ENCODE measurements at regions not wholly inside any gene's neighbourhood (a gene's known extent, or its start where the extent isn't known, plus 50 kb on each side); places are given as distances from the start of the nearest gene placed in this dataset.
"Not testable (repeated sequence)": the region's sequence is repeated elsewhere in the genome, so short reads cannot be mapped to it uniquely, and the experiment has no call there.

DNA sequence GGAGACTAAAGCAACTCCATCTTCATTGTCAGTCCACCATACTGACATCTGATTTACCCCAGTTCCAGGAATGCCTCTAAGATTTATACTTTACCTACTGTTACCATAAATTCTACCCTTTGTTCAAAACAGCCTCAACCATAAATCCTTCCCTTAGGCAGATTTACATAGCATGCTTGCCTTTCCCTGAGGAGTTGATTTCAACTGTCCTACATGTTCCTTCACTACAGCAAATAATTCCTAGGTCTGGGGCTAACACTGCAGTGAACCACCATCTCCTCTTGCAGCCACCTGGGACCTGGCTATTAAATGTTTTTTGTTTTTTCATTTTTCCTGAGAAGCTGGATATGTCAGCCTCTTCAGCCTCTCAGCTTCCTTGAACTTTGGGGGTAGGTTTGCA lies 166.9 kb upstream of the PDE4D start:
- H3K27me3 Mint-ChIP-seq (ENCODE audit: low read depth), result no peaks in the 10 kb centered on the region
- H3K9me3 Mint-ChIP-seq, result no peaks in the 10 kb centered on the region
- no peak overlapping the region for H3K4me3 Mint-ChIP-seq
- peak overlapping the region in 1 of 3 experiments; percentile 12 for H3K27ac Mint-ChIP-seq
- no peaks in the 10 kb centered on the region for H3K36me3 Mint-ChIP-seq (ENCODE audit: low read depth)
- TF ChIP-seq, protein P1, sequence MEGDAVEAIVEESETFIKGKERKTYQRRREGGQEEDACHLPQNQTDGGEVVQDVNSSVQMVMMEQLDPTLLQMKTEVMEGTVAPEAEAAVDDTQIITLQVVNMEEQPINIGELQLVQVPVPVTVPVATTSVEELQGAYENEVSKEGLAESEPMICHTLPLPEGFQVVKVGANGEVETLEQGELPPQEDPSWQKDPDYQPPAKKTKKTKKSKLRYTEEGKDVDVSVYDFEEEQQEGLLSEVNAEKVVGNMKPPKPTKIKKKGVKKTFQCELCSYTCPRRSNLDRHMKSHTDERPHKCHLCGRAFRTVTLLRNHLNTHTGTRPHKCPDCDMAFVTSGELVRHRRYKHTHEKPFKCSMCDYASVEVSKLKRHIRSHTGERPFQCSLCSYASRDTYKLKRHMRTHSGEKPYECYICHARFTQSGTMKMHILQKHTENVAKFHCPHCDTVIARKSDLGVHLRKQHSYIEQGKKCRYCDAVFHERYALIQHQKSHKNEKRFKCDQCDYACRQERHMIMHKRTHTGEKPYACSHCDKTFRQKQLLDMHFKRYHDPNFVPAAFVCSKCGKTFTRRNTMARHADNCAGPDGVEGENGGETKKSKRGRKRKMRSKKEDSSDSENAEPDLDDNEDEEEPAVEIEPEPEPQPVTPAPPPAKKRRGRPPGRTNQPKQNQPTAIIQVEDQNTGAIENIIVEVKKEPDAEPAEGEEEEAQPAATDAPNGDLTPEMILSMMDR (IDR thresholded peaks at IDR 0.05; ENCODE audit: unreplicated experiment in 3 of 3), result no peak
- no peaks in the 10 kb centered on the region for H3K4me1 Mint-ChIP-seq

DNA sequence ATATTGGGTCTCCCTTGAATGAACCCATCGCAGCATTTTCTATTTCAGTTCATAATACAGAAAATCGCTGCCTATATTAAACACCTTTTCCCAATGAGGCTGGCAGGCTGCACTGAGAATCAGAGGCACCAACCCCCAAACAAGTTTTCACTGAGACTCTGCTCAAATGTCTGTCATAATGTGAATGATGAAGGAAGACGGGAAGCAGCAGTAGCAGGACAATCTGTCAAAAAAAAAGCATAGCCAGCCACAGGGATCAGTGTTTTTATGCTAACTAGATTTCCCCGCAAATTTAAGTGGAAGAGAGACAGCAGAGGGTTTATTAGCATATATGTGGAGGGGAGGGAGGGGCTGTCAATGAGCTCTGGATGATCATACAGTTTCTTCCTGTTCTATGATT lies 162.7 kb upstream of the PDE4D start:
- Mint-ChIP-seq H3K27me3 (ENCODE audit: low read depth) (no peaks in the 10 kb centered on the region), H3K4me1 (no peaks in the 10 kb centered on the region), H3K4me3 (no peak overlapping the region), H3K36me3 (ENCODE audit: low read depth) (no peaks in the 10 kb centered on the region), H3K27ac (no peak overlapping the region), H3K9me3 (peaks cover 21% of the 10 kb centered on the region)
- TF ChIP-seq, protein P1 (IDR thresholded peaks at IDR 0.05; ENCODE audit: unreplicated experiment in 3 of 3), result no peak

DNA sequence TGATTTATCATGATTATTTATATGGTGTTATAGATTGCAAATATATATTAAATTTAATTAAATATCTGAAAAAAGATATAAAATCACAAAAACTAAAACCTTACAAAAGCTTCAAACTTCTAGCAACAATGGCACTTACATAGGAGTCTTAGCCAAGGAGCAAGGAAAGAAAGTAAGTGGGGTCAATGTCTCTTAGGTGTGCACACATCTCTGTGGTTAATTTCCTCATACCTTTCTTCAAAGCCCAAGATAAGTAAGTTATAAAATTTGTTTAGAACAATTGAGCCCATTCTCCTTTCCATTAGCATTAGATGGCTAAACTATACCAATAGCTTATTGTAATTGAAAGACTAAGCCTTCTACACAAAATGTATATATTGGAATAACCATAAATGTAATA lies 161.6 kb upstream of the PDE4D start:
- no peaks in the 10 kb centered on the region for H3K36me3 Mint-ChIP-seq (ENCODE audit: low read depth)
- H3K27me3 Mint-ChIP-seq (ENCODE audit: low read depth), result no peaks in the 10 kb centered on the region
- no peak overlapping the region for H3K27ac Mint-ChIP-seq
- TF ChIP-seq, protein P1 (IDR thresholded peaks at IDR 0.05; ENCODE audit: unreplicated experiment in 3 of 3), result no peak
- no peak overlapping the region for H3K4me3 Mint-ChIP-seq
- H3K9me3 Mint-ChIP-seq, result peaks cover 28% of the 10 kb centered on the region
- no peaks in the 10 kb centered on the region for H3K4me1 Mint-ChIP-seq

DNA sequence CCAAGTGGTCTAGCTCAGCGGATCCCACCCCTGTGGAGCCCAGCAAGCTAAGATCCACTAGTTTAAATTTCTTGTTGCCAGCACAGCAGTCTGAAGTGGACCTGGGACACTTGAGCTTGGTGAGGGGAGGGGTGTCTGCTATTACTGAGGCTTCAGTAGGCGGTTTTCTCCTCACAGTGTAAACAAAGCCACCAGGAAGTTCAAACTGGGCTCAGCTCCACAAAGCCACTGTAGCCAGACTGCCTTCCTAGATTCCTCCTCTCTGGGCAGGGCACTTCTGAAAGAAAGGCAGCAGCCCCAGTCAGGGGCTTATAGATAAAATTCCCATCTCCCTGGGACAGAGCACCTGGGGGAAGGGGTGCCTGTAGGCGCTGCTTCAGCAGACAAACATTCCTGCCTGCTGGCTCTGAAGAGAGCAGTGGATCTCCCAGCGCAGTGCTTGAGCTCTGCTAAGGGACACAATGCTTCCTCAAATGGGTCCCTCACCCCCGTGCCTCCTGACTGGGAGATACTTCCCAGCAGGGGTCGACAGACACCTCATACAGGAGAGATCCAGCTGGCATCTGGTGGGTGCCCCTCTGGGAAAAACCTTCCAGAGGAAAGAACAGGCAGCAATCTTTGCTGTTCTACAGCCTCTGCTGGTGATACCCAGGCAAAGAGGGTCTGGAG lies 148.6 kb upstream of the PDE4D start:
- not testable (repeated sequence) for H3K9me3 Mint-ChIP-seq; H3K27ac Mint-ChIP-seq; H3K27me3 Mint-ChIP-seq (ENCODE audit: low read depth); H3K4me1 Mint-ChIP-seq; H3K4me3 Mint-ChIP-seq; H3K36me3 Mint-ChIP-seq (ENCODE audit: low read depth)

DNA sequence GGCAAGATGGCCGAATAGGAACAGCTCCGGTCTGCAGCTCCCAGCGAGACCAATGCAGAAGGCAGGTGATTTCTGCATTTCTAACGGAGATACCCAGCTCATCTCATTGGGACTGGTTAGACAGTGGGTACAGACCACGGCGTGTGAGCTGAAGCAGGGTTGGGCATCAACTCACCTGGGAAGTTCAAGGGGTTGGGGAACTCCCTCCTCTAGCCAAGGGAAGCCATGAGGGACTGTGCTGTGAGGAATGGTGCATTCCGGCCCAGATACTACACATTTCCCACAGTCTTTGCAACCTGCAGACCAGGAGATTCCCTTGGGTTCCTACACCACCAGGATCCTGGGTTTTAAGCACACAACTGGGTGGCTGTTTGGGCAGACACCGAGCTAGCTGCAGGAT lies 148.0 kb upstream of the PDE4D start:
- not testable (repeated sequence) for H3K27me3 Mint-ChIP-seq (ENCODE audit: low read depth); H3K4me3 Mint-ChIP-seq; H3K9me3 Mint-ChIP-seq; H3K27ac Mint-ChIP-seq; H3K4me1 Mint-ChIP-seq; H3K36me3 Mint-ChIP-seq (ENCODE audit: low read depth)

DNA sequence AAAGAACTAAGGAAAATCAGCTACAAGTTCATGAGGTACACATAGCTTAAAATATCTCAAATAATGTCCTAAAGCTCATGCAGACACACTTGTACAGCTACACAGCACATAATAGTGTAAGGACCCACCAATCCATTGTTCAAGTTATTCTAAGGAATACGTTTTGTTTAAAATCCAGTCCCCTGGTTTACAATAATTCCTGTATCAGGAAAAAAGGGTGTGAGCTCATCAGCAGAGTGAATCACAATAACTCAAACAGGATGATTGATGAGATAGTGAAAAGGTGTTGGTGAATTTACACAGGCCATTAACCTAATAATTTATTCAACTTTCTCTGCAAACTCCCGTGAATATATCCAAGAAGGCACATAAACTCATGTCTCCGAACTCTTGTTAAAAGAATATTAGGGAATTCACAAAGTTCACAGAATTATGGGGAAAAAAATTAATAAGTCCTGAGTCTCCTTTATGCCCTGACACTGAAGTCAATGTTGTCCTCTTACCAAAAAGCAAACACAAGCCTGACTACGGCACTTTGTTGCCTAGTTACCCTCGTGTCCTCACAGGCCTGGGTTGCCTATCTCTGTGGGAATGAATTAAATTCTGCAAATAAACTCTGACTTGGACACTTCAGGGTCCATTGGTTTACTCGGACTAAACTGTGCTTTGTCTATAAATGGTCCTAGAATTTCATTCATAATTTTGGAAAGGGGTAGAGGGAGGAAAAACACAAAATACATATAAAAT lies 142.8 kb upstream of the PDE4D start:
- Mint-ChIP-seq H3K4me1 (no peaks in the 10 kb centered on the region), H3K27me3 (ENCODE audit: low read depth) (peaks cover 3% of the 10 kb centered on the region), H3K9me3 (no peaks in the 10 kb centered on the region), H3K4me3 (no peak overlapping the region), H3K36me3 (ENCODE audit: low read depth) (no peaks in the 10 kb centered on the region), H3K27ac (no peak overlapping the region)
- TF ChIP-seq, protein P1 (IDR thresholded peaks at IDR 0.05; ENCODE audit: unreplicated experiment in 3 of 3), result no peak

DNA sequence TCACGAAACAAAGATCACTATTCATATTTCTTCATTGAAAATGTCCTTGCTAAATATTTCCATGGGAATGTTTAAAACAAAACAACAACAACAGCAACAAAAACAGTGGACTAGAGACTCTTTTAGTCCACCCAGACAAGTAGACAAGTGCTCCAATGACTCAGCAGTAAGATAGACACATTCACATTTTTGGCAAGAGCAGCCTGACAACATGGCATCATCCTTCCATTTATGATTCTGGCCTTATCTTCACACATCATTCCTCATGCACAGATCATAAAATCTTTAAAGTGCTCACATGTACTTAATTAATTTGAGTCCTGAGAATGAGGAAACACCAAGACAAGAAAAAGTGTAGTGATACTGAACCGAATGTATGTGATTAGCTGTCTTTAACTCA lies 132.6 kb upstream of the PDE4D start:
- Mint-ChIP-seq H3K27ac (no peak overlapping the region), H3K4me1 (no peaks in the 10 kb centered on the region), H3K4me3 (no peak overlapping the region), H3K9me3 (no peaks in the 10 kb centered on the region), H3K36me3 (ENCODE audit: low read depth) (no peaks in the 10 kb centered on the region), H3K27me3 (ENCODE audit: low read depth) (no peaks in the 10 kb centered on the region)
- TF ChIP-seq, protein P1 (IDR thresholded peaks at IDR 0.05; ENCODE audit: unreplicated experiment in 3 of 3), result no peak
